Ovary (tissue), 7 donors: ENCODE measurements at regions not wholly inside any gene's neighbourhood (a gene's known extent, or its start where the extent isn't known, plus 50 kb on each side); places are given as distances from the start of the nearest gene placed in this dataset.

Experiments used
- DNase-seq, 5 donors: peaks; one replicate each; pipeline ENCODE4 v3.0.0-alpha.2; 2019 to 2020
- H3K27ac ChIP-seq, 2 donors: fragments of 200-600 bp; one replicate each; pipeline versions ENCODE4 v1.5.1 to v1.8.0; 2019 to 2022
- H3K27me3 ChIP-seq: fragments of 200-600 bp; one replicate; pipeline ENCODE4 v1.8.0; 2022
- H3K36me3 ChIP-seq: fragments of 200-600 bp; sonication (generic); one replicate; pipeline ENCODE4 v1.5.1; 2019
- H3K4me1 ChIP-seq: one replicate; pipeline ENCODE4 v1.8.1; 2013; ENCODE audit warnings: mild to moderate bottlenecking, moderate library complexity; ENCODE audit not compliant: insufficient read depth
- H3K4me3 ChIP-seq: fragments of 200-600 bp; sonication (generic); one replicate; pipeline ENCODE4 v1.5.1; 2017
- H3K9me3 ChIP-seq, 2 donors: fragments of 200-600 bp in 1 of 2; sonication (generic) in 1 of 2; one replicate each; pipeline versions ENCODE4 v1.5.1 to v1.8.1; 2013 to 2019; ENCODE audit warnings: mild to moderate bottlenecking in 1 of 2, moderate library complexity in 1 of 2
- EP300 ChIP-seq: sonication (generic); formaldehyde crosslinking; IDR thresholded peaks from one replicate; pipeline ENCODE4 v1.6.1; 2017; ENCODE audit warnings: antibody characterized with exemption
- POLR2A ChIP-seq: fragments of 450-650 bp; IDR thresholded peaks from one replicate; pipeline ENCODE4 v1.6.1; 2017; ENCODE audit warnings: antibody characterized with exemption, mild to moderate bottlenecking, moderate library complexity
- WGBS, 3 donors: extraction: QIAGEN DNeasy Blood & Tissue Kit in 1 of 3; methylation state at CpG; one replicate each; pipeline versions ENCODE4 v1.1.5 to v1.1.7; 2013 to 2017; 5-methylcytosine and 5-hydroxymethylcytosine counted together
- intact Hi-C, 4 donors: fragments of 100-400 bp; cut with DNase I; formaldehyde crosslinking; loops; one replicate each; pipeline versions ENCODE4 v1.11.0 to v1.15.1; 2022 to 2023
- TF ChIP-seq, protein P1 (sequence below), 3 donors: fragments of 450-650 bp in 2 of 3; fragments of 200-600 bp in 1 of 3; IDR thresholded peaks; one replicate each; pipeline versions ENCODE4 v1.5.1 to v1.8.0; 2016 to 2022; ENCODE audit warnings: antibody characterized with exemption in 3 of 3, mild to moderate bottlenecking in 1 of 3
- donor health status: DM: no; HTN: no; CAD: no; lungs with moderate emphysema.
- donor health status: DM: no; HTN: no; CAD: no.
- donor health status: Bipolar disorder and iron deficiency.
- donor health status: DM: no; HTN: no; CAD: no.
- donor health status: DM: yes; HTN: yes; CAD: no.

DNA sequence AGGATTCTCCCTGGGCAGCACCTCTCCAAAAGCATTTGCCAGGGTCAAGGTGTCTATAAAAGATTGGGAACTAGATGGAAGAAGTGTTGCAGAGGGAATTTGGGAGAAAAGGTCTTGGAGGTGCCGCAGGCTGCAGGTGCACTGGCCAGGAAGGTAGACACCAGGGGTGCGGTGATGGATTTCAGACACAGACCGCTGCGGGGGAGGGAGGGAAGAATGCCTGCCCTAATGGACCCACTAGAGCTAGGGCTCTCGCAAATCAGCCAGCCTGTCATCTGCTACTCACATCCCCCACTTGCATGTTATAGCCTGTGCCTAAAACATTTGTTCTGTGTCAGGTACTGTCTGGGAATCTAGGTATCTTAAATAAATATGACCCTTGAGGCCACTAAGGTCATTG, 193.6 kb upstream of the SLC24A3 start:
- no peak for DNase-seq
- intact Hi-C loops = no loop called here

DNA sequence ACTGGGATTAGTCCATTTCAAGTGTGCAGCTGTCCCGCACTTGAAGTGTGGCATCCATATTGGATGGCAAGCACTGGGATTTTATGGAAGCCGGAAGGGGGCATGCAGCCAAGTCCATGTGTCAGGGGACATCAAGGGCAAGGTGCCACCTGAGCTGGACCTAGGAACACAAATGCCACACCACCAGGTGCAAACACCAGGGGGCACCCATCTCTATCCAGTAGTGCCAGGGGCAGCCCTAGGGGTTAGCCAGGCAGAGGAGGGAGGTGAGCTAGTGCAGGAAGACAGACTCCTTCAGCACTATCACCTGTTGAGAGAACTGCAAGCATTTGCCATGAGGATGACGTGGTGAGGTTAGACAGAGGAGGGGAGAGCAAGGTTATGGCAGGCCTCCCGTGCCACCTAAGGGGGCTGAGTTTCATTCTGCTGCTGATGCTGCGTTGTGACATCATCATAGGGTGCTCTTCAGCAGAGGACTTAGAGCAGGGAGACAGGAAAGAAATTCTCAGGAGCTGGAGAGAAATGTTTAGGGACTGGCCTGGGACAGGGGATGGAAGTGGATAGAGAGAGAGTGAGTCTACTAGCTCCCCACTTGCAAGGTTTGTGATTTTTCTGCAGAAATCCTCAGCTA, 192.6 kb upstream of the SLC24A3 start:
- Histone ChIP-seq H3K4me1 (no peaks in the 10 kb centered on the region), H3K4me3 (no peak overlapping the region), H3K36me3 (no peaks in the 10 kb centered on the region), H3K9me3 (no peaks in the 10 kb centered on the region), H3K27ac (no peak overlapping the region), H3K27me3 (no peaks in the 10 kb centered on the region)
- no peak for DNase-seq
- 85 to 92% (median 90%) methylated on average over 5 of the region's 5 CpGs for WGBS, 3 donors
- intact Hi-C loops = no loop called here
- TF ChIP-seq EP300 = no peak
- no peak for TF ChIP-seq POLR2A
- TF ChIP-seq, protein P1, sequence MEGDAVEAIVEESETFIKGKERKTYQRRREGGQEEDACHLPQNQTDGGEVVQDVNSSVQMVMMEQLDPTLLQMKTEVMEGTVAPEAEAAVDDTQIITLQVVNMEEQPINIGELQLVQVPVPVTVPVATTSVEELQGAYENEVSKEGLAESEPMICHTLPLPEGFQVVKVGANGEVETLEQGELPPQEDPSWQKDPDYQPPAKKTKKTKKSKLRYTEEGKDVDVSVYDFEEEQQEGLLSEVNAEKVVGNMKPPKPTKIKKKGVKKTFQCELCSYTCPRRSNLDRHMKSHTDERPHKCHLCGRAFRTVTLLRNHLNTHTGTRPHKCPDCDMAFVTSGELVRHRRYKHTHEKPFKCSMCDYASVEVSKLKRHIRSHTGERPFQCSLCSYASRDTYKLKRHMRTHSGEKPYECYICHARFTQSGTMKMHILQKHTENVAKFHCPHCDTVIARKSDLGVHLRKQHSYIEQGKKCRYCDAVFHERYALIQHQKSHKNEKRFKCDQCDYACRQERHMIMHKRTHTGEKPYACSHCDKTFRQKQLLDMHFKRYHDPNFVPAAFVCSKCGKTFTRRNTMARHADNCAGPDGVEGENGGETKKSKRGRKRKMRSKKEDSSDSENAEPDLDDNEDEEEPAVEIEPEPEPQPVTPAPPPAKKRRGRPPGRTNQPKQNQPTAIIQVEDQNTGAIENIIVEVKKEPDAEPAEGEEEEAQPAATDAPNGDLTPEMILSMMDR (IDR thresholded peaks at IDR 0.05) = no peak

More for the DNA sequence above, 193.6 kb upstream of the SLC24A3 start:
- Histone ChIP-seq H3K27me3 (no peaks in the 10 kb centered on the region), H3K36me3 (no peaks in the 10 kb centered on the region), H3K27ac (no peak overlapping the region), H3K9me3 (no peaks in the 10 kb centered on the region), H3K4me1 (no peaks in the 10 kb centered on the region), H3K4me3 (no peak overlapping the region)
- TF ChIP-seq, protein P1 (IDR thresholded peaks at IDR 0.05) = no peak
- no peak for TF ChIP-seq EP300
- TF ChIP-seq POLR2A = no peak
- WGBS, 3 donors = 59 to 63% (median 61%) methylated on average over 5 of the region's 5 CpGs

DNA sequence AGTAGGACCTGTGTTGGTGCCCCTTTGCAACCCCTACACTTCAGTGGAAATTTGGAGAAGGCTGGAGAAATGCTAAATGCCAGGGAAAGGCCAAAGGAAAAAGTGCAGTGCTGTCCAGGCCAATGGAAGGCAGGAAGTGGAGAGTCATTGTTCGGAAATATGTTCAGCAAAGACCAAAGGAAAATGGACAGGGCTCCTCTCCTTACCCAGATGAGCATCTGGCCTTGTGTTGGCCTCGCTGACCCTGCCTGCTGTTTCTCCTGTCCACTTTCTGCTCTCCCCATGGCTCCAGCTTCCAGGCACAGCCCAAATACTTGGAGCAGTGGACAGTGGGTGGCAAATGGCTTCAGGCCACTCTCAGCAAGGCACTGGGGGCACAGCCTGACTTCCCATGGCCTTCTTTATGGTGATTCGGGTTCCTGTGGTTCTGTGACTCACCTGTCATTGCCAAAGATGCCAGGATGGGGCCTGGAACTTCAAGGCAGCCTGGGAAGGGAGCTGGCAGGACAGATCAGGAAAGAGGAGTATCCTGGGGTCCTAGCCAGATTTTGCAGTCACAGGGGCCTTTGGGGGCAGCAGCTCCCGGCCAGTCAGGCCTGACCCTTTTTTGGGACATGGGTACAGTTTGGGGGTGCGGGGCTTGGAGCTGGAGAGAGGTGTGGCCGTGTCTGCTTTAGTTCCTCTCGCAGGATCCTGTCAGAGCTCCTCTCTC, 190.9 kb upstream of the SLC24A3 start:
- Histone ChIP-seq H3K4me3 (no peak overlapping the region), H3K27me3 (no peaks in the 10 kb centered on the region), H3K27ac (no peak overlapping the region), H3K4me1 (peaks cover 2% of the 10 kb centered on the region), H3K36me3 (no peaks in the 10 kb centered on the region), H3K9me3 (no peaks in the 10 kb centered on the region)
- DNase-seq = no peak
- TF ChIP-seq, protein P1 (IDR thresholded peaks at IDR 0.05) = no peak
- TF ChIP-seq POLR2A = no peak
- no peak for TF ChIP-seq EP300
- 84 to 91% (median 89%) methylated on average over 7 of the region's 7 CpGs for WGBS, 3 donors
- intact Hi-C loops = no loop called here

DNA sequence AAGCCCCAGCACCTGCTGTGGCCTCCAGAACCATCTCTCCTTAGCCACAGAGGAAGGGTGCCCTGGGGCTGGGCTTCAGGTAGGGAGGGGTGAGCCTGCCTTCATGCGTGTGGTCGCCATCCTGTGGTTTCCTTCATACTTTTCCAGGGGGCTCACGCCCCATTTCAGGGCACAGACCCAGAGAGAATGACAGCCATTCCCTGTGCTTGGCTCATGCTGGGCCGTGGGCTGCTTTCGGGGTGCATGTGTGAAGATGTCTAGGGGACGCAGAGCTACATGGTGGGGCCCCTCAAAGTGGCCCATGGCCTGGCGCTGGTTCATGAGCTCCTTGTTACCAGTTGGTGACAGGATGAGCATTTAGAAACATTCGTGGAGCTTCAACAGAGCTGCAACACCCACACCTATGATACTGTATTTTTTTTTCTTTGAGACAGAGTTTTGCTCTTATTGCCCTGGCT, 190.3 kb upstream of the SLC24A3 start:
- H3K9me3 ChIP-seq = no peaks in the 10 kb centered on the region
- no peaks in the 10 kb centered on the region for H3K36me3 ChIP-seq
- WGBS, 3 donors = 89 to 99% (median 93%) methylated on average over 8 of the region's 8 CpGs
- no peak for TF ChIP-seq EP300
- TF ChIP-seq, protein P1 (IDR thresholded peaks at IDR 0.05) = no peak
- no peak for TF ChIP-seq POLR2A
- H3K4me3 ChIP-seq = no peak overlapping the region
- H3K4me1 ChIP-seq = peaks cover 2% of the 10 kb centered on the region
- H3K27ac ChIP-seq = no peak overlapping the region
- intact Hi-C loops = no loop called here
- no peaks in the 10 kb centered on the region for H3K27me3 ChIP-seq
- DNase-seq = no peak
